OCI-LY1 (cell line): ENCODE measurements at regions not wholly inside any gene's neighbourhood (a gene's known extent, or its start where the extent isn't known, plus 50 kb on each side); places are given as distances from the start of the nearest gene placed in this dataset.

Experiments
- CTCF ChIP-seq: fragments of 200-600 bp; sonication (generic), shearing (Covaris generic); IDR thresholded peaks from 2 replicates; pipeline ENCODE4 v1.5.1; 2017; ENCODE audit warnings: mild to moderate bottlenecking, antibody characterized with exemption, low read length, moderate library complexity, mixed read lengths
- EZH2 ChIP-seq: fragments of 200-600 bp; sonication (generic), shearing (Covaris generic); IDR thresholded peaks from 2 replicates; pipeline ENCODE4 v1.8.0; 2017; ENCODE audit warnings: borderline replicate concordance, mixed run types, mild to moderate bottlenecking, antibody characterized with exemption, low read length, moderate library complexity, mixed read lengths

DNA sequence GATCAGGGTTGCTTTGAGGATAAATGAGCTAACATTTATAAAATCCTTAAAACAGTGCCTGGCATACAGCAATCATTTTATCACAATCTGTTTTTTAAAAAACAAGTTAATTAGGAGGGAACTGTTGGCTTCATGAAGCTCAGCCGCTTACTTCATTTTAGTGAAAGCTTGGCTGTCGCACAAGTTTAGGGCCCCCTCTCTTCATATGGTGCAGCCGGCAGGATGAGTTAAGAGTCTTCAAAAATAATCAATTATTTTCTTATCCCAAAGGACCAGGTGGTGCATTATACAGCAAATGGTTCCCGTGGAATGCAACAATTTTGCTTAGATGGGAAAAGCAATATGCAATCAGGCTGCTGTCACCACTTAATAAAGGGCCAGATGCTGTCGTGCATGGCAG, 57.4 kb upstream of the PROKR2 start:
- TF ChIP-seq CTCF, result no peak
- no peak for TF ChIP-seq EZH2
